GM21515 (cell line): ENCODE measurements at regions not wholly inside any gene's neighbourhood (a gene's known extent, or its start where the extent isn't known, plus 50 kb on each side); places are given as distances from the start of the nearest gene placed in this dataset.
"Not testable (repeated sequence)": the region's sequence is repeated elsewhere in the genome, so short reads cannot be mapped to it uniquely, and the experiment has no call there.

Experiments
- ATAC-seq: cut with Tn5 transposase; IDR thresholded peaks from one replicate; pipeline ENCODE4 v1.9.1; 2021; ENCODE audit not compliant: unreplicated experiment

- no peak for ATAC-seq
Measured at GRCh38 chr13:65623148-65623547, 1607.0 kb downstream of the PCDH9 start.

GRCh38 chr13:65615506-65615905 lies 1614.6 kb downstream of the PCDH9 start:
- no peak for ATAC-seq

GRCh38 chr13:65613004-65613403 lies 1617.1 kb downstream of the PCDH9 start:
- no peak for ATAC-seq

GRCh38 chr13:65609350-65609749 lies 1620.8 kb downstream of the PCDH9 start:
- no peak for ATAC-seq

- no peak for ATAC-seq
Measured at GRCh38 chr13:65606622-65607021, 1623.5 kb downstream of the PCDH9 start.

GRCh38 chr13:65605396-65605795 lies 1624.7 kb downstream of the PCDH9 start:
- ATAC-seq, result no peak

GRCh38 chr13:65603160-65603559 lies 1627.0 kb downstream of the PCDH9 start:
- no peak for ATAC-seq

- ATAC-seq, result no peak
Measured at GRCh38 chr13:65601855-65602254, 1628.3 kb downstream of the PCDH9 start.

GRCh38 chr13:65600702-65601101 lies 1629.4 kb downstream of the PCDH9 start:
- no peak for ATAC-seq

GRCh38 chr13:65597839-65598818 lies 1632.0 kb downstream of the PCDH9 start:
- no peak for ATAC-seq

GRCh38 chr13:65595916-65596315 lies 1634.2 kb downstream of the PCDH9 start:
- no peak for ATAC-seq

GRCh38 chr13:65594298-65594781 lies 1635.8 kb downstream of the PCDH9 start:
- ATAC-seq, result no peak

- ATAC-seq, result no peak
Measured at GRCh38 chr13:65593298-65593874, 1636.8 kb downstream of the PCDH9 start.

GRCh38 chr13:65592731-65593130 lies 1637.4 kb downstream of the PCDH9 start:
- ATAC-seq, result no peak

- no peak for ATAC-seq
Measured at GRCh38 chr13:65585346-65585745, 1644.8 kb downstream of the PCDH9 start.

- no peak for ATAC-seq
Measured at GRCh38 chr13:65584126-65584525, 1646.0 kb downstream of the PCDH9 start.

- no peak for ATAC-seq
Measured at GRCh38 chr13:65582160-65582559, 1648.0 kb downstream of the PCDH9 start.

- not testable (repeated sequence) for ATAC-seq
Measured at GRCh38 chr13:65564561-65564960, 1665.6 kb downstream of the PCDH9 start.

GRCh38 chr13:65562305-65562704 lies 1667.8 kb downstream of the PCDH9 start:
- no peak for ATAC-seq

- no peak for ATAC-seq
Measured at GRCh38 chr13:65560936-65561335, 1669.2 kb downstream of the PCDH9 start.

GRCh38 chr13:65555962-65556361 lies 1674.2 kb downstream of the PCDH9 start:
- ATAC-seq, result no peak

- no peak for ATAC-seq
Measured at GRCh38 chr13:65553096-65553727, 1676.9 kb downstream of the PCDH9 start.
